Trophoblast cell (in vitro differentiated cells and primary cell): ENCODE measurements at regions not wholly inside any gene's neighbourhood (a gene's known extent, or its start where the extent isn't known, plus 50 kb on each side); places are given as distances from the start of the nearest gene placed in this dataset.

Experiments used
- DNase-seq, 2 donors: peaks; one replicate each; pipeline ENCODE4 v3.0.0-alpha.2; 2016
- H2AFZ ChIP-seq: 2 replicates; pipeline ENCODE4 v1.6.1; 2013; ENCODE audit warnings: low read length, moderate library complexity, mild to moderate bottlenecking; ENCODE audit not compliant: insufficient read depth, poor library complexity
- H2AK5ac ChIP-seq: 2 replicates; pipeline ENCODE4 v1.6.1; 2013; ENCODE audit warnings: mild to moderate bottlenecking, low read length
- H2BK120ac ChIP-seq: 2 replicates; pipeline ENCODE4 v1.6.1; 2013; ENCODE audit warnings: low read length, mild to moderate bottlenecking, moderate library complexity; ENCODE audit not compliant: insufficient read depth, poor library complexity
- H2BK12ac ChIP-seq: 2 replicates; pipeline ENCODE4 v1.6.1; 2013; ENCODE audit warnings: mild to moderate bottlenecking, low read length, moderate library complexity
- H2BK5ac ChIP-seq: 2 replicates; pipeline ENCODE4 v1.6.1; 2013; ENCODE audit warnings: low read length, low read depth, moderate library complexity, mild to moderate bottlenecking; ENCODE audit not compliant: poor library complexity
- H3K14ac ChIP-seq: 2 replicates; pipeline ENCODE4 v1.6.1; 2013; ENCODE audit warnings: mild to moderate bottlenecking, low read length
- H3K18ac ChIP-seq: 2 replicates; pipeline ENCODE4 v1.6.1; 2013; ENCODE audit warnings: mild to moderate bottlenecking, low read length
- H3K23ac ChIP-seq: 2 replicates; pipeline ENCODE4 v1.6.1; 2013; ENCODE audit warnings: low read length
- H3K27ac ChIP-seq: 2 replicates; pipeline ENCODE4 v1.5.1; 2013; ENCODE audit warnings: low read depth, mild to moderate bottlenecking, inconsistent platforms, low read length, moderate library complexity
- H3K27me3 ChIP-seq: 2 replicates; pipeline ENCODE4 v1.6.1; 2013; ENCODE audit warnings: inconsistent platforms, mild to moderate bottlenecking, low read length, moderate library complexity; ENCODE audit not compliant: insufficient read depth
- H3K36me3 ChIP-seq, 2 experiments: 1 replicate in 1 of 2; 2 replicates in 1 of 2; pipeline ENCODE4 v1.6.1; 2013; ENCODE audit warnings: low read length in 2 of 2, mild to moderate bottlenecking in 2 of 2, moderate library complexity in 1 of 2; ENCODE audit not compliant: insufficient read depth in 2 of 2, control insufficient read depth in 1 of 2
- H3K4ac ChIP-seq: 2 replicates; pipeline ENCODE4 v1.6.1; 2013; ENCODE audit warnings: low read depth, mild to moderate bottlenecking, low read length, moderate library complexity
- H3K4me1 ChIP-seq, 2 experiments: 1 replicate in 1 of 2; 2 replicates in 1 of 2; pipeline ENCODE4 v1.6.1; 2013; ENCODE audit warnings: low read length in 2 of 2, mild to moderate bottlenecking in 2 of 2, moderate library complexity in 1 of 2; ENCODE audit not compliant: insufficient read depth in 2 of 2, control insufficient read depth in 1 of 2
- H3K4me2 ChIP-seq: 2 replicates; pipeline ENCODE4 v1.6.1; 2013; ENCODE audit warnings: inconsistent platforms, mild to moderate bottlenecking, low read length, moderate library complexity
- H3K4me3 ChIP-seq: 2 replicates; pipeline ENCODE4 v1.5.1; 2013; ENCODE audit warnings: mild to moderate bottlenecking, low read depth, low read length, inconsistent platforms
- H3K79me1 ChIP-seq: one replicate; pipeline ENCODE4 v1.6.1; 2013; ENCODE audit warnings: low read length
- H3K79me2 ChIP-seq: 2 replicates; pipeline ENCODE4 v1.6.1; 2013; ENCODE audit warnings: low read length, mild to moderate bottlenecking; ENCODE audit not compliant: control insufficient read depth, insufficient read depth, poor library complexity
- H3K9ac ChIP-seq: 2 replicates; pipeline ENCODE4 v1.6.1; 2013; ENCODE audit warnings: mild to moderate bottlenecking, low read length
- H3K9me3 ChIP-seq: 2 replicates; pipeline ENCODE4 v1.6.1; 2013; ENCODE audit warnings: low read depth, mild to moderate bottlenecking, control low read depth, inconsistent platforms, low read length; ENCODE audit not compliant: insufficient read depth
- H4K12ac ChIP-seq: 2 replicates; pipeline ENCODE4 v1.6.1; 2013; ENCODE audit warnings: low read depth, mild to moderate bottlenecking, low read length, moderate library complexity
- H4K8ac ChIP-seq: 2 replicates; pipeline ENCODE4 v1.6.1; 2013; ENCODE audit warnings: low read depth, mild to moderate bottlenecking, low read length, moderate library complexity
- H4K91ac ChIP-seq: one replicate; pipeline ENCODE4 v1.6.1; 2013; ENCODE audit warnings: low read depth, mild to moderate bottlenecking, low read length, moderate library complexity
- WGBS: extraction: QIAGEN DNeasy Blood & Tissue Kit; methylation state at CpG from one replicate; pipeline ENCODE4 v1.1.7; 2013; ENCODE audit warnings: missing lambda C conversion rate; ENCODE audit not compliant: insufficient read length, insufficient coverage; ENCODE audit errors: extremely low coverage; 5-methylcytosine and 5-hydroxymethylcytosine counted together

GRCh38 chr3:16798738-16799137, 86.0 kb upstream of the PLCL2 start:
- H4K8ac ChIP-seq, result no peak overlapping the region
- no peak for DNase-seq
- H3K4me3 ChIP-seq, result no peak overlapping the region
- no peak overlapping the region for H3K4ac ChIP-seq
- no CpG with 5 or more reads among the region's 4 CpGs for WGBS
- no peak overlapping the region for H3K18ac ChIP-seq
- no peaks in the 10 kb centered on the region for H3K36me3 ChIP-seq
- H2BK5ac ChIP-seq, result no peak overlapping the region
- peak overlapping the region; percentile 61 for H4K91ac ChIP-seq
- no peak overlapping the region for H3K9ac ChIP-seq
- H3K4me2 ChIP-seq, result no peak overlapping the region
- H3K27ac ChIP-seq, result no peak overlapping the region
- H4K12ac ChIP-seq, result no peak overlapping the region
- H3K14ac ChIP-seq, result no peak overlapping the region
- H2AFZ ChIP-seq, result no peak overlapping the region
- H3K4me1 ChIP-seq, result peaks cover 4% of the 10 kb centered on the region in 2 experiments
- no peaks in the 10 kb centered on the region for H3K79me2 ChIP-seq
- no peaks in the 10 kb centered on the region for H3K27me3 ChIP-seq
- H2BK120ac ChIP-seq, result no peak overlapping the region
- peaks cover 15% of the 10 kb centered on the region for H3K79me1 ChIP-seq
- H2AK5ac ChIP-seq, result peak overlapping the region; percentile 72
- H2BK12ac ChIP-seq, result no peak overlapping the region
- peaks cover 2% of the 10 kb centered on the region for H3K9me3 ChIP-seq
- no peak overlapping the region for H3K23ac ChIP-seq

GRCh38 chr3:16800361-16800760, 84.4 kb upstream of the PLCL2 start:
- H3K4me1 ChIP-seq, result peaks cover 4% of the 10 kb centered on the region in 2 experiments
- H3K27ac ChIP-seq, result peak overlapping the region; percentile 67
- no peaks in the 10 kb centered on the region for H3K27me3 ChIP-seq
- no peaks in the 10 kb centered on the region for H3K36me3 ChIP-seq
- H4K91ac ChIP-seq, result no peak overlapping the region
- no peak overlapping the region for H3K4me2 ChIP-seq
- H2AFZ ChIP-seq, result no peak overlapping the region
- H4K8ac ChIP-seq, result no peak overlapping the region
- peak; percentile 62 to 85 for DNase-seq
- no peak overlapping the region for H2BK120ac ChIP-seq
- H2BK12ac ChIP-seq, result no peak overlapping the region
- no peak overlapping the region for H3K18ac ChIP-seq
- H3K79me2 ChIP-seq, result no peaks in the 10 kb centered on the region
- H3K9ac ChIP-seq, result no peak overlapping the region
- H2BK5ac ChIP-seq, result no peak overlapping the region
- no peak overlapping the region for H3K23ac ChIP-seq
- H3K14ac ChIP-seq, result no peak overlapping the region
- peaks cover 15% of the 10 kb centered on the region for H3K79me1 ChIP-seq
- peaks cover 2% of the 10 kb centered on the region for H3K9me3 ChIP-seq
- H2AK5ac ChIP-seq, result no peak overlapping the region
- no peak overlapping the region for H4K12ac ChIP-seq
- no peak overlapping the region for H3K4ac ChIP-seq
- H3K4me3 ChIP-seq, result no peak overlapping the region
- WGBS, result no CpG with 5 or more reads among the region's 3 CpGs

- no peak overlapping the region for H4K8ac ChIP-seq
- no peak overlapping the region for H2BK5ac ChIP-seq
These were observed 83.5 kb upstream of the PLCL2 start for GRCh38 chr3:16801223-16801622.

GRCh38 chr3:16801698-16802097, 83.1 kb upstream of the PLCL2 start:
- no peak overlapping the region for H4K8ac ChIP-seq
- H3K79me2 ChIP-seq, result no peaks in the 10 kb centered on the region
- H2BK120ac ChIP-seq, result peak overlapping the region; percentile 11
- H2BK12ac ChIP-seq, result no peak overlapping the region
- H3K4ac ChIP-seq, result no peak overlapping the region
- H4K12ac ChIP-seq, result no peak overlapping the region
- no peak overlapping the region for H3K4me2 ChIP-seq
- H3K4me3 ChIP-seq, result no peak overlapping the region
- H4K91ac ChIP-seq, result no peak overlapping the region
- WGBS, result no CpG with 5 or more reads among the region's 5 CpGs
- no peak overlapping the region for H2AFZ ChIP-seq
- H3K18ac ChIP-seq, result no peak overlapping the region
- H3K27me3 ChIP-seq, result no peaks in the 10 kb centered on the region
- H2AK5ac ChIP-seq, result no peak overlapping the region
- H3K79me1 ChIP-seq, result peaks cover 15% of the 10 kb centered on the region
- no peak overlapping the region for H2BK5ac ChIP-seq
- H3K14ac ChIP-seq, result no peak overlapping the region
- H3K9me3 ChIP-seq, result peaks cover 2% of the 10 kb centered on the region
- peak overlapping the region; percentile 49 for H3K27ac ChIP-seq
- H3K23ac ChIP-seq, result no peak overlapping the region
- H3K4me1 ChIP-seq, result peaks cover 4% of the 10 kb centered on the region in 2 experiments
- peak; percentile 64 to 87 for DNase-seq
- no peak overlapping the region for H3K9ac ChIP-seq
- H3K36me3 ChIP-seq, result no peaks in the 10 kb centered on the region

More at GRCh38 chr3:16801223-16801622, 83.5 kb upstream of the PLCL2 start:
- no peak overlapping the region for H3K23ac ChIP-seq
- no peak overlapping the region for H3K14ac ChIP-seq
- H4K91ac ChIP-seq, result no peak overlapping the region
- no peak overlapping the region for H4K12ac ChIP-seq
- peaks cover 4% of the 10 kb centered on the region in 2 experiments for H3K4me1 ChIP-seq
- no peaks in the 10 kb centered on the region for H3K79me2 ChIP-seq
- no peak overlapping the region for H2BK12ac ChIP-seq
- peaks cover 15% of the 10 kb centered on the region for H3K79me1 ChIP-seq
- DNase-seq, result peak in 1 of 2 donors; percentile 41
- H2AK5ac ChIP-seq, result no peak overlapping the region
- no peaks in the 10 kb centered on the region for H3K36me3 ChIP-seq
- H3K4me2 ChIP-seq, result no peak overlapping the region
- H3K18ac ChIP-seq, result no peak overlapping the region
- no peak overlapping the region for H3K9ac ChIP-seq
- H2AFZ ChIP-seq, result no peak overlapping the region
- no CpG with 5 or more reads among the region's 1 CpG for WGBS
- peaks cover 2% of the 10 kb centered on the region for H3K9me3 ChIP-seq
- H2BK120ac ChIP-seq, result no peak overlapping the region
- no peak overlapping the region for H3K4me3 ChIP-seq
- no peak overlapping the region for H3K27ac ChIP-seq
- H3K4ac ChIP-seq, result no peak overlapping the region
- no peaks in the 10 kb centered on the region for H3K27me3 ChIP-seq
